Stimulated activated CD4-positive, alpha-beta T cell treated with anti-CD3 and anti-CD28 coated beads, Interleukin-15, amount 100 ng/mL, for 24 hours (primary cell): ENCODE measurements at regions not wholly inside any gene's neighbourhood (a gene's known extent, or its start where the extent isn't known, plus 50 kb on each side); places are given as distances from the start of the nearest gene placed in this dataset.

Experiments used
- DNase-seq: peaks from one replicate; pipeline ENCODE4 v3.0.0-alpha.2; 2020

DNA sequence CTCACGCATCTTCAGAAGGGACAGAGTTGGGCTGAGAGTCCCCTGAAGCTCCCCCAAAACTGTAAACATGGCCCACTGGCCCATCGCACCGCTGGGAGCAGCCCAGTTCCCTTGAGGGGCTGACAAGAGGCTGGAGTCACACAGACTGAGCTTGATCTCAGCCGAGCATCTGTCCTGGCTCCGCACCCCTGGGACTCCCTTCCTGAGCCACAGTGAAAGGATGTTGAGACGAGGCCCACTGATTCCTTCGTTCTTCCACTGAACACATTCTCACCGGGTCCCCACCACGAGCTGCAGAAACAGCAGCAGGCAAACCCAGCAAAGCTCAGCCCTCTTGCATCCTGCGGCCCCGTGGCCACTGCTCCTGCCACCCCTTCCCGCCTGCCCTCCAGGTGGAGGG, 145.9 kb upstream of the CIBAR2 start:
- DNase-seq = no peak

DNA sequence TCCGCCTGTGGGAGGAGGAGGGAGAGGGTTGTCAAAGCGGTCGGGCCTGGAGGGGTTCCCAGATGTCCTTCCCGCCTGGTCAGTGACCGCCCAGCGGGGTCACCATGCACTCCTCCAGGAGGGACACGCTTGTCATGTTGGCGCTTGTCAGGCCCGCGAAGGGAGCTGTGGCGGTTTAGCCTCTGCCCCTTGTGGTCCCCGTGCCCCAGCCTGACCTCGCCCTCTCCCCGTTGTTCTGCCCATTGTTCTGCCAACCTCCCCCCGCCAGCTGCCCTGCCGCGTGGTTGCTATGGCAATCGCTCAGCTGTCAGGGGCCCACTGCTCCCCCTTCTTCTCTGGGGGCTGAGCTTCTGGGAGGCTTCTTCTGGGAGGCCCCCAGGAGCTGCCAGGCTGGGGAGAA, 146.4 kb upstream of the CIBAR2 start:
- no peak for DNase-seq

DNA sequence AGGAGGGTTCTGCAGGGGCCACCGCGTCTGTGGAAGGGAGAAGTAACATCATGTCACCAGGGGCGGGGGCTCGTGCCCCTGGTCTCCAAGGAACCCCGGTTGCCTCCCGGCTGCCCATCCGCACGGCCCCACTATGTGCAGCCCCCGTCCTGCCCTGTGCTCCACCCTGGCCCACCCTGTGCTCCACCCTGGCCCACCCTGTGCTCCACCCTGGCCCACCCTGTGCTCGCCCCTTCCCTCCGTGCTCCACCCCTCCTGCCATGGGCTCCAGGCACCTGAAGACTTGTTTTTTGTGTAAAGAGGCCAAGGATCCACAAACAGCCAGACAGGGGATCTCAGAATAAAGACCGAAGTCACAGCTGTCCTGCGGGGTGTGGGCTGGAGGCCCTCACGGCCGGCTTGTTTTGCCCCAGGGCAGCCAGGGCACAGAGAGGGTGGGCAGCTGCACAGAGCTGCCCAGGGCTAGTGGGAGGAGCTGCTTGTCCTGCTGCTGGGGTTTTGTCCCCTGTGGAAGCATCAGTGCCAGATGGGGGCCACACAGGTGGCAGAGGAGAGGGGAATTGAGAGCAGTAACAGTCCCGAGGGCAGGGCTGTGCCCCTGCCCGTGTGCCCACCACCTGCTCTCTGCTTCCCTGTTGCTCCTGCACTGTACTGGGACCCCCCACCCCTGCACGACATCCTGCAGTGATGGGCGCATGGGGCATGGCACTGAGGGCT, 147.0 kb upstream of the CIBAR2 start:
- no peak for DNase-seq

DNA sequence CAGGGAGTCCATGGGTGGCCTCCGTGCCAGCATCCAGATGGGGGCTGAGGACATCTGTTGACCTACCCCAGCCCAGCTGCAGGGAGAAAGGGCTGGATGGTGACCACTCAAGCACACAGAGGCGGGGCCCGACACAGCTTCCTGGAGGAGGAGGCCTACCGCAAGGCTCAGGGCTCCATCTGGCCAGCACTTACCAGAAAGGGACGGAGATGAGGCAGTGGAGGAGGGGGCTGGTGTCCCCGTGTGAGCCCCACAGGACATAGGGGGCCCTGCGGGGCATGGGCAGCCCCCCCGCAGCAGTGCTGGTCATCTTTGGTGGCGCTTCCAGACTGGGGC, 147.5 kb upstream of the CIBAR2 start:
- no peak for DNase-seq

DNA sequence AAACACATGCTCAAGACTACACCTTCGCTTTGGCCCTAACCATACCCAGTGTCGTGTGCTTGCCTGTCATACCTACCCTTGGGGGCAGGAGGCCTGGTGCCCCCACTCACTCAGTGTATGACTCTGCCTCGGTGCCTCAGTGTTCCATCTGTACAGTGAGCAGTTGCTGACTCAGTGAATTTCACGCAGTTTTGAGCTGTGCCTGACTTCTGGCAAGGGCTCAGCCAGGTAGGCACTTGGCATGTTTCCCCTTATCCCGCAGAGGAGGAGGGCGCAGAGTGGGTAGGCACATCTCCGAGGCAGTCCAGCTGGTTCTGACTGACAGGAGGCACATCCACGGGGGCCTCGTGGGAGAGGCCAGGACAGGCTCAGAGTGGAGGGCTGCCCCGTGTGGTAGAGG, 148.9 kb upstream of the CIBAR2 start:
- no peak for DNase-seq

DNA sequence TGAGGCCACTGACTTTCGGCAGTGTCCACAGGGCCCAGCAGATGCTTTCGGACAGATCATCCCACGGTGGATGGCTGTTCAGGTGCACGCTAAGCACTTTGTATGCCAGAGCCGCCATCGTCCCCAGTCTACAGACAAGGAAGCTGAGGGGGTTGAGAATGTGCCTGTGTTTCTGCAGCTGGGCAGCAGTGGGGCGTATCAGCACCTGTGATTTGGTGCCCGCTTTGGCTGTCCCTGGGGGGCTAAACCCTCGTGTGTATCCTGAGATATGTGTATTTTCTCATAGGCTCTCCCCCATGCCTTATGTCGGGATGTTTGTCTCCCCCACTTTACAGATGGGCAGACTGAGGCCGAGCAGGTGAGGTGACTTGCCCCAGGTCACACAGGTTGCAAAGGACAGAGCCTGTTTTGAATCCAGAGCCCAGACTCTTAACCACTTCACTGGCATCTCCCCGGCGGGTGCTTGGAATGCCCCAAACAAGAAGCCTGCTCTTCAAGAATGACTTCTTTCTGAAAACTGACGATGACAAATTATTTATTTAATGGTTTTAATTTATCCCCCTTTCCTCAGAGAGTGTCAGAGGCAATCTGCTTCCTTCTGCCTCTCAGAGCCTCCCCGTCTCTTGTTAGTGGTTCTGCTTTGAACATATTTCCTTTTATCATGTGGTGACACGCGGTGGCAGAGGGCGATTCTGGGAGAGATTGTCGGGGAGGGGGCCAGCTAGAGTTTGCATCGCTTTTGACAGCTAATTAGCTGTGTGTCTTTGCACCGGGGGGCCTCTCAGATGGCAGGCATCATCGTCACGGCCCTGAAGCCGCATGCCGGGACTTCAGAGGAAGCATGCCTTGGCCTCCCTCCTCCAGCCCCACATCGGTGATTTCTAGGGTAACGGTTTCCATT, 149.6 kb upstream of the CIBAR2 start:
- no peak for DNase-seq

DNA sequence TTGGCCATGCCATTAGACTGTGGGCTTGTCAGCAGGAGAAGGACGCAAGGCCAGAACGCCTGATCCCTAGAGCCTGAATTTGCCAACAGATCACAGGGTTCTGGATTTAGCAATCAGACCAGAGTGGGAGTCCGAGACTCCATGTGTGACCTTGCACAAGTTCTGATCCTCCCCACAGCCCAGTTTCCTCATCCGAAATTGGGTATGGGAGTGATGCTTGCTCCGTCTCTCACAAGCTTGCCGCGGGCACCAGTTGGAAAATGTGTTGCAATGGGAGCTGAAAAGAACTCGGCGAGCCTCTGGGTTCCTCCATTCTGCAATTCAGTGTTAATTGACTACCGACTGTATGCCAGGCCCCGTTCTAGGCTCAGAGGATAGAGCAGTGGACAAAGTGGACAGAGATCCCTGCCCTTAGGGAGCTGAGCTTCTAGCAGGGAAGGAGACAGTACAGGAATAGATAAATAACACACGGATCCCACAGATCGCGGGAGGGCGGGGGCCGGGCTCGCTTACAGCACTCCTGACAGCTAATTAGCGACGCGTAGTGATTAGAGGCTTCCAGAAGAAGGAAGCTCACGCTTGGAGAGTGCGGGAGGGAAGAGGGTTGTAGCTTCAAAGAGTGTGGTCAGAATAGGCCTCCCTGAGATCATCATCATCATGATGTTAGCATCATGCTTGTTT, 150.4 kb upstream of the CIBAR2 start:
- DNase-seq = no peak

DNA sequence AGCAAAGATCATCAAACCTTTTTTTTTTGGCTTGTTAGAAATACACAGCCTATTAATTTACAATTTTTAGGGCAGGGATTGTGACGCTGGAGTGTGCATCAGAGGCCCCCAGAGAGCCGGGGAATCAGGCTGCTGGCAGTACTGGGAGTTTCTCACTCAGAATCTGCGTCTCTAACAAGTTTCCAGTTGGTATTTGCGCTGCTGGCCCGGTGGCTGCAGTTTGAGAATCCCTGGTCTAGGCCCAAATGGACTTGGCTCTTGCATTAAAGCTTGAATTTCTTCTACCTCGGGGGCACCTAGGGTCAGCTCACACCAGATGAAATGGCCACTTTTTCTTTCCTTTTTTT, 150.9 kb upstream of the CIBAR2 start:
- no peak for DNase-seq

DNA sequence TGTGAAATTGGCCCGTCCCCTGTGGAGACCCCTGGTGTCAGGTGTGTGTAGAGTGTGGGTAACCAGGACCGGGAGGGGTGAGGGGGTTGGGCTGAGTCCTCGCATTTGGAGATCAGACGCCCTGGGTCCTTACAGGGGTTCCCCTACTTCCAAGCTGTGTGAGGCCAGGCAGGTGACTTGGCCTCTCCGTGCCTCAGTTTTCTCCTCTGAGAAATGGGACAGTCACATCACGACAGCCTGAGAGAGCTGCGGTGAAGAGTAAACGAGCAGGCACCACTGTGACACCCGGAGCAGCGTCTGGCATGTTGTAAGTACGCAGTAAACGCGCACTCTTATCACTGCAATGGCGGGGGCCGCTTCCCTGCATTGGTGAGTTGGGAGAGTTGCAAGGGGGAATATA, 152.5 kb upstream of the CIBAR2 start:
- DNase-seq = no peak

DNA sequence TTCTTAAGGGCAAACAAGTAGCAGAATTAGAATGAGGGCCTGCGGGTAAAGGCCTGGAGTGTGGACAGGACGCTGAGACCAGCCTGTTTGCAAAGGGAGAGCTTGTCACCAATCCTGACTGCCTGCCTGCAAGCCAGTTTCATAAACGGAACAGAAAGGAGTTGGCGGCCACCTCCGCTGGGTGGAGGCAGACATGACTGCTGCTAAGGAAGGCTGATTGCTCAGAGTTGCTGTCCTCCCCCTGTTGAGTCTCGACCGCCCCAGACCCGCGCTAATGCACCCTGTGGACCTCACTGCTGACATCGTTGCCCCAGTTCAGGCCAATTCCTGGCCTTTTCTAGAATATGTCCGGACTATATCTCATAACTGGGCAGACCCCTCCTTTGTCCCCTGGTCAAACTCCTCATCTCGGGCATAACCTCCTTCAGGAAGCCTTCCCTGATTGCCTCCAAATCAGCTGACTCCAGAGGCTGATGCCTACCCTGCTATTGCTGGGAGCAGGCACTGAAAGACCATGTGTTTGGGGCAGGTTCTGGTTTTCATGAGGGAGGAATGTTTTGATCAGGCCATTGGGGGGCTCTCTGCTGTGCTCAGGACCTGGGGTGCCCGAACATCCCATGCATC, 153.0 kb upstream of the CIBAR2 start:
- no peak for DNase-seq

DNA sequence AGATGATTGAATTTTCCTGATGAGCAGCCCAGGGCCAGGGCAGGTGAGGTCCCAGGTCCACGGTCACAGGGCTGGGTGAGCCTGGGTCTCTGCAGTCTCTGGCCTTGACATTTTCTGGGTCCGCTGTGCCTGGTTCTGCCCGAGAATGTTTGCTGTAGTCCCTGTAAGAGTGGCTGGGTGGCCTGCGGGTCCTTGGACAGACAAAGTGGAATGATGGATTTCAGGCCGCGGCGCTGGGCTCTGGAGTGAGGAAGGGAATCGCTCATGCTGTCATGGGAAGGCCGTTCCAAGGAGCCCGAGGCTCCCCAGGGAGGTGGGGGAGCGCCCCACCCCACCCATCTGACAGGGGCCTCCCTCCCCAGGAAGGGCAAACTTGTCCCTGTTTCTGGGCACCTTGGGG, 153.5 kb upstream of the CIBAR2 start:
- DNase-seq = no peak

DNA sequence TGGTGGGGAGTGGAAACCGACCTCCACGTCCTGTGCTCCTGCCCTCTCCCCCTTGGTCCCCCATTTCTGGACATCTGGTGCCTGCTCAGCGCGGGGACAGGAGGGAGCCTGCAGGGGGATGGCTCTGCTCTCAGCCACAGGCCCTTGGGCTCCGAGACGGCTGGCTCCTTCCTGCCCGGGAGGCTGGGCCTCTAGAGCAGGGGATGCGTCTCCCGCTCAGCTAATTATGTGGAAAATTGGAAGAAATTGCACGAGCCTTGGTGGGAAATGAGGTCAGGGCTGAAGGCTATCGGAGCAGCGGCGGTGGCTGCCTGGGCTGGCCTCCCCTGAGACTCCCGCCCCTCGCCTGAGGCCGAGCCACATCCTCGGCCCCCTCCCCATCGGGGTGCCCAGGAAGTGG, 154.6 kb upstream of the CIBAR2 start:
- no peak for DNase-seq

DNA sequence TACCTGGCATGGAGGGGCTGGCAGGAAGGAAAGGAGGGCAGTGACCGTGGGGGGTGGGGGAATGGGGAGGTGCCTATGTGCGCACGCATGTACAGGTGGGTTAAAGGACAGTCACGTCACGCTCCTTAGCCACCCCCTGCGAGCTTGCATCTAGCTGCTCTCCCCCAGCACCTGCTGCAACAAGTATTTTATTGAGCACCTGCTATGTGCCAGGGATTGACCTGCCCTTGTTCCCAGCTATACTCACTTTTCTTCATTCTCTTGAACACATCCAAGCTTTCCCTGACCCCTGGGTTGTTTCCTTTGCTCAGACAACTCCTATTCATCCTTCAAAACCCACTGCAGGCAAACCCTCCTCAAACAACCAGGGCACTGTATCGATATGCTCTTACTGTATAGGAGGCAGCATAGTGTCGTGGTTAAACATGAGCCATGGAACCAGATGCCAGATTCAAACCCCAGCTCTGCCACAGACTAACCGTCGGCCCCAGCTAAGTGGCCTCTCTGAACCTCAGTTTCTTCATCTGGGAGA, 155.2 kb upstream of the CIBAR2 start:
- DNase-seq = no peak

DNA sequence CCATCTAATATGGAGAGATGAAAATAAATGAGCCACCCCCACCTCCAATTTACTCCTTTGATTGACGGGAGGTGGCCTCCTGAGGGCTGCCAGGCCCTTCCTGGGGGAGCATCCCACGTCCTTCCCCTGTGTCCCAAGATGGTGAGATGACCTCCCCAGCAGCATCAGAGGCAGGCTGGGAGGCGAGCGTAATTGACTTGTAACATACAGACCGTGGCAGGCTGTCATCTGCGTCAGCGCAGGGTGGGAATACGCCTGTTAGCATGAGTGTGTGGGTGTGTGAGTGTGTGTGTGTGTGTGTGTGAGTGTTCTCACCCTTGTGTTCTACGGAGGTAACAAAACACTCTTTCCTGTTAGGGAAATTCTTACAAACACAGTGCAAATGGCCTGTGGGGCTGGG, 156.9 kb upstream of the CIBAR2 start:
- DNase-seq = no peak

DNA sequence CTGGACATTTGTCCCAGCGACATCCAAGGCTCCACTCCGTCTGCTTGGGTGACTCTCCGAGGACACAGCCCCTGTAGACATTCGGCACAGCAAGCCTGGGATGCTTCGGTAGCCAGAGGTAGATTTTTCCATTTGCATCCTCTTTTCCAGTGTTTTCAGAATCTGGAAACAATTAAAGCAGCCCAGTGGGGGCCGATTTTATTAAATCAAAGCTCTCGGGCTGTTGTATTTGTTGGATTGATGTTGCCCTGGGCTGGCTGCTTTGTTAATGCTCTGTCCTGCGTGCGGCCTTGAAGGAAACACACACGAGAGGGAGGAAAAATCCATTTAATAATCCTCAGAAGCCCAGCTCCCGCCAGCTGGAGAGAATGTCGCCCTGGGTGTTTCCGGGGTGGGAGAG, 158.1 kb upstream of the CIBAR2 start:
- no peak for DNase-seq

DNA sequence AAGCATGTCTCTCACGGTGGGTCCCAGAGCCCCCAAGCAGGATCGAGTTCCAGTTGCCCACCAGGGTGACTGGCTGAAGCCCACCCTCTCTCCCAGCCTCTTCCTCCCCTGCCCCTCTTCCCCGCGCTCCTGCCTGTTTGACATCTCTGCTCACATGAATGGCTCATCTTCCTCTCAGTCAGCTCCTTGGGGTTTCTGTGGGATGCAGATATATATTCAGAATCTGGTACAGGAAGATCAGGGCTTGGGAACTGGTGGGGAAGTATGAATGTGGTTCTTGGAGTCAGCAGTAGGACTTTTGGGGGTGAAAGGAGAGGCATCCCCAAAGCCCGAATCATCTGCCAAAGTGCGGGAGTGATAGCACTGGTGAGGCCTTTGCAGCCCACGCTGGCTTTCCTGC, 158.9 kb upstream of the CIBAR2 start:
- no peak for DNase-seq

DNA sequence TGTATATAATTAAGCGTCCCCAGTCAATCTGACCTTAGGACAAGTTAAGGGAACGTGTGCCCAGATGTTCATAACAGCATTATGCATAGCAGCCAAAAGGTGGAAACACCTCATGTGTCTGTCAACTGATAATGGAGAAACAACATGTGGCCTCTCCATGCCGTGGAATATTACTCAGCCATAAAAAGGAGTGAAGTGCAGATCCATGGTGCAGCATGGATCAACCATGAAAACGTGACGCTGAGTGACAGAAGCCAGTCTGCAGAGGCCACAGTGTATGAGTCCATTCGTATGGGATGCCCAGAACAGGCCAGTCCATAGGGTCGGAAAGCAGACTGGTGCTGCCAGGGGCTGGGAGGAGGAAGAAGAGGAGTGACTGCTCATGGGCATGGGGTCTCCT, 161.0 kb upstream of the CIBAR2 start:
- DNase-seq = no peak

DNA sequence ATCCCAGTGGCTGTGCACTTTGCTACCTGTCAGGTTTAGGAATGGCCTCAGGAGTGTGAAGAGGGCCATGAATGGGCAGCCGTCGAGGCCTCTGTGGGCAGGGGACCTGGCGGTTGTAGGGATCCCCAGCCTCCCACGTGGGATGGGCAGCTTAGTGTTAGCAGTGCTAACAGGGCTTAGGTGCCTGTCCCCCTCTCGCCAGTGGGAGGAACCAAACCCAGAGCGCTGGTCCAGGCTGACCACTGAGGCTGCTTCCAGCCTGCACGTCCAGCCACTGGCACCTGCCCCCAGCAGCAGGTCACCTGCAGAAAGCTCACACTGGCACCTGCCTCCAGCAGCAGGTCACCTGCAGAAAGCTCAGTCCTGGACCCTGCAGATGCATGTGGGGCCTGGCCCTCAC, 162.2 kb upstream of the CIBAR2 start:
- no peak for DNase-seq

DNA sequence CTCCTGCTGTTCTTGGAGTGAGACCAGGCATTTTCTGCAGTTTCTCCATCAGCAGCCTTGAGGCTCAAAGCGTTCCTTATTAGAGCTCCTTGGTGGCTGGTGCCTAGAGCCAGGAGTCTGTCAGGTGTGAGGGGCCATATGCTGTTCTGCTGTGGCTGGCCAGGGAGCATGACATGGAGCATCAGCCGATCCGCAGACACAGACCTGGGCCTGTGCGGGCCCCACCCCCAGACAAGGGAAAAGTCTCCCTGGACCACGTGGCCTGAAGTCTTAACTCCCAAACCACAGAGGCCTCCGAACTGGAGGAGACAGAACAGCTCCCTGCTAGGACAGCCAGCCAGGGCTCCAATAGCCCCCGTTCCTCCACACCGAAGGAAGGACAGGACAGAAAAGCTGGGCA, 162.7 kb upstream of the CIBAR2 start:
- no peak for DNase-seq

DNA sequence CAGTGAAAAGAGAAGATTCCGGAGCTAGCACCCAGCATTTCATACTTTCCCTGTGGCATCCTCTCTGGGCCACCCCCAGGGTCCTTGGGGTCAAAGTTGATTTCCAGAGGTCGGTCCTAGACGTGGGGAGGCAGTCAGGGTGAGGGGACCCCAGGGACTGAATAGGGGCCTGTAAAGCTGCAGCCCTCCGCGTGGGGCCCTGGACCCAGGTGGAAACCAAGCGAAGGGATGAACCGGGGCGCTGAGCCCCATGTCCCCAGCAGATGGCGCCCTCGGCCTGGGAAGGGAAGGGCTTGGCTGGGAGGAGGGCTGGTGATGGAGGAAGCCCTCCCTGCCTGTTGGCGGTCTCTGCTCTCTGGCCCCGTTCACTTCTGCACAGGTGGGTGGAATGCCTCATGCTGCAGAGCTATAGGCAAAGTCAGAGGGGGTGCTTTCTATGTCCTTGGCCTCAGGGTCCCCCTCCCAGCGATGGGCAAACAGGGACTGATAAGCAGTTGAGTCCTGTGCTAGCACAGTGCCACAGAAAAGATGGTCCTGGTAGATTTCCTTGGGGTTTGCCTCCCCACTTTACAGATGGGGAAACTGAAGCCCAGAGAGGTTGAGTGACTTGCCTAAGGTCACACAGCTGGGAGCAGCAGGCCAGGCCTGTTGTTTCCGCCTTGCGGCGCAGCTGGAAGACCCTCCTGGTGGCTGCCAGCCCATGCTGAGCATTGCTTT, 163.4 kb upstream of the CIBAR2 start:
- DNase-seq = peak; percentile 78

DNA sequence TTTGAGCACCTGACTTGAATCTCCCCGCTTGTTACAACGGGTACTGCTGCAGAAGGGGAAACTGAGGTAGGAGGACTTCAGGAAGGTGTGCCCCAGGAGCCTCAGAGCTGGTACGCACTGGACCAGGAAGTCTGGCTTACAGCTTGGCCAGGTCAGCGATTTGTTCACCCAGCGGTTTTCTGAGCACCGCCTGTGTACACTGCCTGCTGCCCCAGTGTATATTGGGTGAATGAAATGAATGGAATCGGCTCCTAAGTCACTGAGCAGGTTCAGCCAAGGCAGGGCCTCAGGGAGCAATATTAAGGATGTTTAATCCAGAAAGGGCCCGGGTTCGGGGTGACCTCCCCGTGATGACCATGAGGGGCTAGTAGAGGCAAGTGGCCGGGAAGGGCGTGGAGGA, 164.0 kb upstream of the CIBAR2 start:
- no peak for DNase-seq

DNA sequence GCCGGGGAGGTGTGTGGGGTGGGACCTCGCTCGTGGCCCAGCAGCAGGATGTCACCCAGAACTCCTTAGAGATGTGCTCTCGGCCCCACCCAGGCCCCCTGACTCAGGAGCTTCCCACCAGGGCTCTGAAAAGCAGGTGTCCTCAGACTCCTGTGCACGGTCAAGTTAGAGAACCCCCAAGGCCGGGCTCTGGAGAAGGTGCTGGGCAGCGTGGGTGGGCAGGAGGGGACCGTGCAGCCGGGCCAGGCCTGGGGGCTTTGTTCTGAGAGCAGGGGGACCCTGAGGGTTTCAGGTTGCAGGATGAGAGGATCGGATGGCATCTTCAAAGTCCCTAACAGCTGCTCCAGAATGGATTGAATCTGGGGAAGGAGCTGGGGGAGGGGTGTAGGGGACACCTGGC, 164.4 kb upstream of the CIBAR2 start:
- DNase-seq = no peak

DNA sequence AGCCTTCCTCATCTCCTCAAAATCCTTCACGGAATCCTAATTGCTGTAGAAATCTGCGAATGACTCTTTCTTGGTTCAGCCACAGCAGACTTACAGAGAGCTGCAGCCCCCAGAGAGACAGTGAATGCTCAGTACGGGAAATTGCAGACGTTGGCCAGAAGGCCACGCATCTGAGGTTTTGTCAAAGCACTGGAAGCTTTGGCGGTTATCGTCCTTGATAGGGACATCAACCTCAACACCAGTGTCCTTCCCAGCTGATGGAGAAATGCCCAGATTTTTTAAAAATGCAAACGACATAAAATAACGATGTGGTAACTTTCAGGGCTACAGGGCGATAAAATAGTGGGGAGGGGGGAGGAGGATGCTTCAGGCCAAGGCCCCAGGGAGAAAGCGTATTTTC, 166.6 kb upstream of the CIBAR2 start:
- no peak for DNase-seq
